Choroid plexus epithelial cell (primary cell): ENCODE measurements at regions not wholly inside any gene's neighbourhood (a gene's known extent, or its start where the extent isn't known, plus 50 kb on each side); places are given as distances from the start of the nearest gene placed in this dataset.

ENCODE experiments used
- DNase-seq: peaks from one replicate; pipeline ENCODE4 v3.0.0-alpha.2; 2010; ENCODE audit warnings: low read depth
- H3K4me3 ChIP-seq: 2 replicates; pipeline ENCODE4 v1.5.1; 2011; ENCODE audit warnings: low read depth, mild to moderate bottlenecking, control low read depth, low read length, moderate library complexity
- TF ChIP-seq, protein P1 (sequence below): conservative IDR thresholded peaks from 2 replicates; pipeline ENCODE4 v1.5.1; 2011; ENCODE audit warnings: low read depth, mild to moderate bottlenecking, control low read depth, inconsistent platforms, low read length, moderate library complexity

DNA sequence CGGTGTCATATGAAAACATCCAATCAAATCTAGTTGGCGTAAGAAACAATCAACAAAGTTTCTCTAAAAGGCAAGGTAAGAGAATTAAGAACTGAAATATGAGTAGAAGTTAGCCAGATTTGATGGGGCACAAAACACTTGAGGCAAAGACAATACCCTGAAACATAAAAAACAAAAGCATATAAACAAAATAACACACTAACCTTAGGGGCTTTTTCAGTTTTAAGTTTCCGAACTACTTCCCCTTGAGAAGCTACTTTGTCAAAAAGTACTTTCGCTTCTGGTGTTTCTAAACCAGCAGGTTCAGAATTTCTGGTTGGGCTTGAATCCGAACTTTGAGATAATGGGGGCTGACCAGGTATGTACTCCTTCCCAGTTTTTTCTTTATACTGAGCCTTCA, 57.9 kb downstream of the EPRS1 start:
- DNase-seq: no peak
- no peak overlapping the region for H3K4me3 ChIP-seq
- TF ChIP-seq, protein P1, sequence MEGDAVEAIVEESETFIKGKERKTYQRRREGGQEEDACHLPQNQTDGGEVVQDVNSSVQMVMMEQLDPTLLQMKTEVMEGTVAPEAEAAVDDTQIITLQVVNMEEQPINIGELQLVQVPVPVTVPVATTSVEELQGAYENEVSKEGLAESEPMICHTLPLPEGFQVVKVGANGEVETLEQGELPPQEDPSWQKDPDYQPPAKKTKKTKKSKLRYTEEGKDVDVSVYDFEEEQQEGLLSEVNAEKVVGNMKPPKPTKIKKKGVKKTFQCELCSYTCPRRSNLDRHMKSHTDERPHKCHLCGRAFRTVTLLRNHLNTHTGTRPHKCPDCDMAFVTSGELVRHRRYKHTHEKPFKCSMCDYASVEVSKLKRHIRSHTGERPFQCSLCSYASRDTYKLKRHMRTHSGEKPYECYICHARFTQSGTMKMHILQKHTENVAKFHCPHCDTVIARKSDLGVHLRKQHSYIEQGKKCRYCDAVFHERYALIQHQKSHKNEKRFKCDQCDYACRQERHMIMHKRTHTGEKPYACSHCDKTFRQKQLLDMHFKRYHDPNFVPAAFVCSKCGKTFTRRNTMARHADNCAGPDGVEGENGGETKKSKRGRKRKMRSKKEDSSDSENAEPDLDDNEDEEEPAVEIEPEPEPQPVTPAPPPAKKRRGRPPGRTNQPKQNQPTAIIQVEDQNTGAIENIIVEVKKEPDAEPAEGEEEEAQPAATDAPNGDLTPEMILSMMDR: no peak

- TF ChIP-seq, protein P1: no peak
- DNase-seq: no peak
- no peak overlapping the region for H3K4me3 ChIP-seq
Observed at GRCh38 chr1:219987325-219987724, 59.0 kb upstream of the SLC30A10 start.

DNA sequence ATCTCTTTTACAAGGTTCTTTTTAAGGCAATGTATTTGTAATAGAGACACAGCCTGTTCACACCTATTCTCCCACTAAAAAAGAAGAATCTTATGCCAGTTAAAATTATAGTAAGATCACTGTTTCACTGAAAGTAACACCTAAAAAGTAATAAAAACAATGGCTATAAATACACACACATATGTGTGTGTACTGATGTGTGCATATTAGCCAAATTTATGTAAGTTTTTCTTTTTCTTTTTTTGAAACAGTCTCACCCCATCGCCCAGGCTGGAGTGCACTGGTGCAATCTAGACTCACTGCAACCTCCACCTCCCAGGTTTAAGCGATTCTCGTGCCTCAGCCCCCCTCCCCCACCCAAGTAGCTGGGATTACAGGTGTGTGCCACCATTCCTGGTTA, 56.8 kb upstream of the SLC30A10 start:
- DNase-seq: no peak
- H3K4me3 ChIP-seq: no peak overlapping the region
- TF ChIP-seq, protein P1: no peak
